Tibial nerve (tissue), 3 donors: ENCODE measurements at regions not wholly inside any gene's neighbourhood (a gene's known extent, or its start where the extent isn't known, plus 50 kb on each side); places are given as distances from the start of the nearest gene placed in this dataset.

Experiments used
- CTCF ChIP-seq, 5 experiments: fragments of 200-600 bp in 3 of 5; fragments of 450-650 bp in 2 of 5; sonication (generic) in 3 of 5; IDR thresholded peaks; one replicate each; pipeline ENCODE4 v1.5.1; 2016 to 2019; ENCODE audit warnings: antibody characterized with exemption in 5 of 5, mild to moderate bottlenecking in 3 of 5, moderate library complexity in 2 of 5
- POLR2A ChIP-seq, 2 donors: fragments of 450-650 bp; IDR thresholded peaks; one replicate each; pipeline ENCODE4 v1.6.1; 2017; ENCODE audit warnings: antibody characterized with exemption in 2 of 2, mild to moderate bottlenecking in 2 of 2, moderate library complexity in 2 of 2

DNA sequence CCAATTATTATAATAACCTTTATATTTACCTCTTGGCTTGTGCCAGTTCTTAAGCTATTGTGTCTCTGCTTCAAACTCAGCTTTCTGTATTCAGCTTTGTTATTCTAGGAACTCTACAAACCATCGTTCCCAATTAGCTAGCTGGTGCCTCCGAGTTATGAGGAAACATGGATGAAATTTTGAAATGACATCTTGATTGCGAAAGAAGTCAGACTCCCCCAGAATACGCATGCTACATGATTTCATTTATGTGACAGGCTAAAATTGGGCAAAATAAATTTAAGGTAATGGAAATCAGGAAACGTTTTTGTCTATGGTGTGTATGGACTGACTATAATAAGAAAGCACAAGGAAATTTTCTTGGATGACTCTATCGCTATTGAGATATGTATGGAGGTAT is 256.8 kb upstream of the NCAM2 start:
- TF ChIP-seq CTCF (IDR thresholded peaks at IDR 0.05) (no peak), POLR2A (IDR thresholded peaks at IDR 0.05) (no peak)
